Medulla oblongata (tissue), 1 donor: ENCODE measurements at regions not wholly inside any gene's neighbourhood (a gene's known extent, or its start where the extent isn't known, plus 50 kb on each side); places are given as distances from the start of the nearest gene placed in this dataset.
A peak's percentile ranks its signal among the peaks of the same experiment; 100 is the strongest.

Source experiments
- DNase-seq: peaks from one replicate; pipeline ENCODE4 v3.0.0-alpha.2; 2015; ENCODE audit errors: extremely low spot score

DNA sequence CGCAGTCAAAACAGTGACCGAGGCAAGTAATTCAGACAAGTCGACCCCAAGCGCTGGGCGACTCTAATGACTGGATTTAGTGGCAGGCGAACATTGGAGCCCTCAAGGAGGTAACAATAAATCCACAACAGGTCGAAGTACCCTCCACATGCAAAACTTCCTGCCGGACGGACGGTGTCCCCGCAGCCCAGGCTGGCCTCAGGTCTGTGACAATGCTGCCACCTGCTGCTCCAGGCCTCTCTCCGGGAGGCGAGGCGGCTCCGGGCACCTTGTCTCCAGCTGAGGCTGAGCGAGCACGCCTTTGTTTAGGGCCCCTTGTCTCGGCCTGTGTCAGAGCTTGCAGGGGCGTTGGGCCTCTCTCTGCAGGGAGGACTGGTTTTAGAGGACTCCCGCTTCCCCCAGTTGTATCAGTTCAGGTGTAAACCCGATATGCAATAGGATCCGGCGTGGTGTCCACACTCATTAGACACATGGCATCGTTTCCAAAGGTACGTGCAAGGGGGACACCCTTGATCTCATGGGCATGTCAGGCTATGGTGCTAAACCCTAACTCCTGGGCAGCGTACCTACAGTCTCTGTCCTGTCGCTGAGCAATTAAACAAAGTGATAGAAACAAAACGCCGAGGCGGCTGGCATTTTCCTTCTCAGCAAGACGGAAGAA is 628.0 kb upstream of the ADAMTS16 start:
- DNase-seq, result peak; percentile 28

DNA sequence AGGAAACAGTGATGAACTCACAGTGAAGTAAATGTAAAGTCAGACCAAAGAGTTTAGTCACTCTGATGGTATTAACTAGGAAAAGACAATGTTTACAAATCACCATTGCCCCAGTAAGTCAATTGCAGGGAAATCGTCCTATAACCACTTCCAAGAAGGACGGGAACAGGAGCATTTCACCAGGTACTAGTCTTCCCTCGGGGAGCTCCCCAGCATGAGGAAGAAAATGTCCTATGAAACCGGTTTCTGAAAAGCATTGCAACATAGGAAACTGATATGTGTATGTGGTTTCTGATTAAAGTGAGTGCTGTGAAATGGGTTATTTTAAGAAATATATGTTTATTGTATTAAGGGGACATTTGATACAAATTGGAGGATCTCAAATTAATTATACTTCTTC is 626.7 kb upstream of the ADAMTS16 start:
- no peak for DNase-seq

DNA sequence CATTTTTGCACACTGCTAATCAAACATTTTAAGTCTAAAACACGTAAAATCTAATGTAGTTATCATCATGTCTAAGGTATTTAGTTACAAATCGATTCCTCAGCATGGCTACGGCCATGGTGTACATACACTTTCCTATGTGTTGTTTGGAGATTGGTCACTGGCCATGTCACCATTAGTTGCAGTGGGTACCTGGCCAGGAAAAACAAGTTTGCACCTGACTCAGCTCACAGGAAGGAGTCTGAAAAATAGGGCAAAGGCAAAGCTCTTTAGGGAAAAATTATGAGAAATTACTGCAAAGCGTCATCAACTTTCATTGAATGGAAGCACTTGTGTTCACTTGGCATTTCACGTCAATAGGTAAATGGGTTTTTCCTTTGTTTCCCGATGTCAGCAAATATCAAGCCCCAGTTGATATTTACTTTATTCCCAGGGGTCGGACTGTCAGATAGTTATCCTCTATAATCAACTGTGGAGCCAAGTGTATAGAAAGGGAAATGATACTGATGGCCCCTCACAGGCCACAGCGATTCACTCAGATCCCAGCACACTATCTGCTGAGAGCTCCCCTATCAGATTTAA is 626.0 kb upstream of the ADAMTS16 start:
- DNase-seq, result no peak

DNA sequence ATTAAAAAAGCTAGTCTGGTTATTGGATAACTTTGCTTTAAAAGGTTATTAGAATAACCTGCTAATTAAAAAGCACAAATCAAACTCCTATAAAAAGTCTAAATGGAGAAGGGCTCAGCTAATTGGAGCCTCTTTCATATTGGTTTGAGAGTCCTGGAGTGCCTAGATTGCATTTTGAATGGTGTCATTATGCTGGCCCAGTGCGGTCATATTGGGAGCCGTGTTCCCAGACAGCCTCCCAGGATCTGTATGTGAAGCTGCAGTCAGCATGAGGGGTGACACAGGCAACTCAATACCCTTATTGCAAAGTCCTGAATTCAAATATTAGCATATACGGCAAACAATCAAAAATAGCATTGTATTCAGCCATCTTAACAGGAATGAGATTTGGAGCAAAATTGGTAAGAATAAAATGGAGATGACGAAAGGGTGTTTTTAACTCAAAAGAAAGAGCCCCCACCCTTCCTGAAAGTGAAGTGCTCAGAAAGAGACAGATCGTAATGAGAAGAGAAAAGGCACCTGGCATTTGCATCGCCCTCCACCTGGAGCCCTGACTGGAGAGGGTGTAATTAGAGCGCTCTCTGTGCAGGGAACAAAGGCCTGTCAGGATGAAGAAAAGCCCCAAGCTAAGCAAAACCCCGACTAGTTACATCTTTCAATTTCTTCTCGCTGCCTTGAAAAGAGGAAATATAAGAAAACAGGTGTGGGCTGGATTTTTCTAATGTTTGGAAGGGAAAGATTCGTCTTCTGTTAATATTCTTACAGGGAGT is 621.0 kb upstream of the ADAMTS16 start:
- DNase-seq, result no peak

DNA sequence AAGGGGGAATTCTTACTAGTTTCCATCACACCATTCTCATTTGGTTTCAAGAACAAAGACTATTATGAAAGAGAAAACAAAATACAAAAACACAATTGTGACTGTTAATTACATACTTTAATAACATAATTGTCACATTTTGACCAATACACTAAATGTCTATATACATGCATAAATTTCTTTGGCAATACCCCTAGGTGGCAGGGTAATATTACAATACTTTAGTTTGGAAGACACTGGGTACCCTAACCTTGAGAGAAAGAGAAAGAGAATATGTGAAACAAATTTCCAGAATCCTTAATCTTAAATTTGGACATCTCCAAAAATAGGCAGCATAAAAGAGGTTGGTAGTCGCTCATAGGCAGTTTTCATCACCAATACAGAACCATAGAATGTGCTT is 619.6 kb upstream of the ADAMTS16 start:
- DNase-seq, result no peak

DNA sequence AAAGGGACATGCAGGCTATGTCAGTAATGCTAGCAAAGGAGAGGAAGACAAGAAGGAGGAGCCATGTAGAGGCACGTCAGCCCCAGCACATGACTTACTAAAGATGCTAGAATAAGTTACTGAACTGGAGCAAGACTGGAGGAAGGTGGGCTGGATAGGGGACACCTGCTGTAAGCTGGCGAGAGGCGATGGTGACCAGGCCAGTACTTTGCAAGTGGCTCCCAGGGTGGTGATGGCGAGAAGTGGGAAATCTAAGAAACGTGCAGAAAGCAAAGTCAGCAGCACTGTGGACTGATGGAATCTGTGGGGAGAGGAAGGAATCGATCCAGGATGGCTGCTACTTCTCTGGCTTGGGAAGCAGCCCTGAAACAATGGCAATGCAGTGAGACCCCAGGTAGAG is 617.1 kb upstream of the ADAMTS16 start:
- DNase-seq, result no peak

DNA sequence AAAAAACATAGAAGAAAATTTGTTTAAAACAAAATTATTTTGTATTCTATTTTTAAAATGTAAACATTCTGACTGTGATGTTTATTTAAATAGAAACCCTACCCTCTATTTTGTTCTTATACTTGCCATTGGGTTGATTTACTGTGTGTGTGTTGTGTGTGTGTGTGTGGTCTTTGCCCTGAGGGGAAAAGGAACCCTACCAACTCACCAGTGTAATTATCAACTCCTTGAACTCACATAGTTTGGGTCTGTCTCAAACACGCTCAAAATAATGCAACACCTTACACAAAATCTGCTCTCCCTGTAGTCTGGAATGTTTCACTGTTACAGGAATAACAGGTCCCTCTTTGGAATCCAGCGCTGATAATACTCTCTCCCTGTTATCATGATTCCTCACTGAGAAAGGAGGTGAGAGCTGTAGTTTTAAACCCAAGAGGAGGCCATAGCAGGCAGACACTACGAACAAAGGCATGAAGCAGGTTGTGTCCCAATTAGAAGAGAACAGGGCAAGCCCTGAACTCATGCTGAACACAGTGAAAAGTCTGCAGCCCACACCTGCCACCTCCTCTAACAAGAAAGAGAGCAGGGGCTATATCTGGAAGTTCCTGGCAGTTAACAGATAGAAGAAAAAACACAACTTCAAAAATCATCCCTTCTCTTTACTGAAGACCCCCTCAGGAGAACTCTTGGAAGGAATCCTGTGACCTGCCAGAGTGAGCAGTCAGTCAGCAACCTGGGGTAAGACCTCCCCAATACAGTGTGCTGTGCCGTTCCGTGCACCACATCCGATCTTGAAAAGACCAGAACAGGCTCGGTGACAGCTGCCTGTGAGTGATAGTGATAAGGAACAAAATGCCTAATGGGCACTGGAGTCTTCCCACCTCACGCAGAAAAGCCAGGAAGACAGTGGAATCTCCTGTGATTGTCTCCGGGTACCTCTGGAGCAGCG is 608.1 kb upstream of the ADAMTS16 start:
- DNase-seq, result no peak

DNA sequence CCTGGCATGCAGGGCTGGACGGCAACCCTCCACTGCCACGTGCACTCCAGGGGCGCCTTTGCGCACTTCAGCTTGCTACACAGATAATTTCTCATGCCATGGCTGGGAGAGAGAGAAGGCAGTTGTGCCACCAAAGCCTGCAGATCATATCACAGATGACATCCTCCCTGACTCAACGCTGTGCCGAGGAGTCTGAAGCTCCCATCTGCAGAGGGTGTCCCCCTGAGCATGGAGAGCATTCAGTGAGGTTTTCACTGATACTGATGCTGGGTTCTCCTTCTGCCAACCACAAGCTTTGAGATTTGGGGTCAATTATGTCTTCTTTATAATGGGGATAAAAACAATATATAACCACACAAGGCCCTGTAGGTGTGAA is 607.4 kb upstream of the ADAMTS16 start:
- DNase-seq, result no peak

DNA sequence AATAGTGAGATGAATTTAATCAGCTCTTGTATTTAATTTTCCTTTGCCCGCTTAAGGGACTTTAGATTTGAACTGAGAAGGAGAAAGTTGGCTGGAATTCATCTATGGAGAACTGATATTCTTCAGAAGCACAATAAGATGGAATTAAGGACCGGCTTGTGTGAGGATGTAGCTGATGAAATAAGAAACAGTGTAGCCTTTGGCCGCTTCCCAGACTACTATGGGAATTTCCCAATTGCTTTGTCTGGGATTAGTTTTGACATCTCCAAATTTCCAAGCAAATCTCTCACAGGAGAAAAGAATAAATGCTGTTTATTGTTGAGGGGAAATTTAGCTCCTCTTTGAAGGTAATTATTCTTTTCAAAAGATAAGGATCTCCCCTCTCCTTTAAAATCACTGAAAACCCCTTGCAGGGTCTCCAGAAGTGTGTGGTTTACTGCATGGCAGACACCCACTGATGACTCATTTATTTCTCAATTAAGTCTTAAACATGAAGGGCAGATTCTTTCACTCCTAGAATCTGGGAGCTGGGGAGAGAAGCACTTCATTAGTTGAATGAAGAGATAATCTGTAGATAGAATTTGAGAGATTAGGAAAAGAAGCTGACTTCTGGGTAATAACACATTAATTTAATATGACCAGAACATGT is 606.5 kb upstream of the ADAMTS16 start:
- no peak for DNase-seq

DNA sequence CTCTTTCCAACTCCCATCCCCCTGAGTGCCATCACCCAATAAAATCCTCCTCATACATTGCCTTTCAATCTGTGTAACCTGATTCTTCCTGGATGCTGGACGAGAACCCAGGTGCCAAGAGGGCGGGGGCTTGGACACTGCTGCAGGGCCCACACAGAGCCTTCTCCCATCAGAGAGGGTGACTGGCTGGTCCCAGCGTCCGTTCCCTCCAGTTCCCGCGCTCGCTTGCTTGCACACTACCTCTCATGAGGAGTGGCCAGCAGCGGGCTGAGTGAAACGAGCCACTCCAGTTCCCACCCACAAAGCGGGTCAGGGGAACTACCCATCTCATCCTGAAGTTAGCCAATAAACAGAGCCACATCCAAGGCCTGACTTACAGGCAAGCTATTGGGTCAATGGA is 602.6 kb upstream of the ADAMTS16 start:
- no peak for DNase-seq

DNA sequence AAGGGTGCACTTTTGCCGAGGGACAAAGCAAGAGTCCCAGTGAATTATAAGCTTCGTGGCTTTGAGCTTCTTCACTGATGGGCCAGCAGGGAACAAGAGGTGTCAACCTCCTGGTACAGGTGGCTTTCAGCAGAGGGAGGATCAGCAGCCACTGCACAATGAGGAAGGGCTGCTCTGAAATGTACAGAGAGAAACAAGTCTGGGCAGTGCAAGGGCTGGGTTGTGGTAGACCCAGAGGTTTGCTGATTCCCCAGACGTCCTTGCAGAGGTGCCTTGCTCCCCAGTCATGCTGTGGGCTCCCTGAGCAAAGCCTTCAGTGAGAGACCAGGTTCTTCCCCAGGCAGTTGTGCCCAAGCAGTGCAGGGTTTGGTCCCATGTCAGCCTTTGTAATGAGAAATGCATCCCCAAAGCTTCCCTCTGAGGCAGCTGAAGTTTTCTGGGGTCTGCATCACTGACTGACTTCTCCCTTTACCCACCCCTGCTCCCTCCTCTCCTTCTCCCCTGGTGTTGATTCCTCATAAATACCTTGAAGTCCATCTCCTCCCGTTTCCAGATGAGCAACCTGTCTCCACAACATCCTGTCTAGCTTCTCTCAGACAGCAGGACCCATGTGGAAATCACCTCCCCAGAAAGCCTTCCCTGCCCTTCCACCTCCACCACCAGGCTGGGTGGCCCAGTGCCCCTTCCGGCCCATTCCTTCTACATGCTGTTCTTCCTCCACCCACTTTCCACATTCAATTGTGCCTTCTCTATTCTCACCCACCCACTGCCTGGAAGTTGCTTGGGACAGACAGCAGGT is 599.6 kb upstream of the ADAMTS16 start:
- no peak for DNase-seq

DNA sequence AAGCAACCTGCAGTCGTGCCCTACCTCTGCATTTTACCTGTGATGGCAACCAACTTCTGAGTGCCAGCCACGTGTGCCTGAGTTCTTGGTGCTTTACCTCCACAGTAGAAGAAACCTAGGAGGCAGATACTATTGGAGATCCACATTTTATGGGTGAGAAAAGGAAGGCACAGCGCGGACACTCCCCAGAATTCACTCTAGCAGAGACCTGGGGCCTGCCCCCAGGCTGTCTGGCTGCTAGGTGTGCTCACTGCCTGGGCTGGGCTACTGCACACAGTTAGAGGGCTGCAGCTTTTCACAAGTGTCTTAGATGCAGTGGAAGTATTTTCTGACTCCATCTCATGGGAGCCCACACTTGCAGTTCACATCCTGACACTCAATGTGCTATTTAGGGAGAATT is 598.8 kb upstream of the ADAMTS16 start:
- no peak for DNase-seq

DNA sequence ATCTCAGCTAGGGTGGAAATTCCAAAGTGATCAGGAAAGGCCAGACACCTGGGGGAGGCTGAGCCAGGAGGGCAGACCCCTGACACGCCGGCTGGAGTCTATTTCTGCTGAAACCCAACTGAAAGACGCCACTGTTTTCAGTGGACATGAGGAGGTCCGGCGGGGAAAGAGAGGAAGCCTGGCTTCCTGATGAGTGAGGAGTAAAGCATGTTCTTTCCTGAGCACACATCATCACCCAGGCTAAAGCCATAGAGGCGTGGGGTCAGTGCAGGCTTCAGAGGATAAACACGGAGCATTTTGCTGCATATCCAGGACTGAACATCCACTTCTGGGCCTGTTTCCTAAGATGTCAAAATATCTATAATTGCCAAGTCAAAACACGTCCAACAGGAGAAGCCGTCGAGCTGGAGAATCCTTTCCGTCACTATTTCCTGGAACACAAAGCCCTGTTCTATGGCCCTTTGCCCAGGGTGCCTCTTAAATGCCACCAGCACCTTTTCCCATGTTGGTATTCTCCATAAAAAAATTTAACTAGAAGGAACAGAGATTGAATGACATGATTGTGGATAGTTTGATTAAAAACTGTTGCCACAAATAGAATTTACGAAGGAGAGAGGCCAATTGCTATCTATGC is 597.9 kb upstream of the ADAMTS16 start:
- DNase-seq, result no peak

DNA sequence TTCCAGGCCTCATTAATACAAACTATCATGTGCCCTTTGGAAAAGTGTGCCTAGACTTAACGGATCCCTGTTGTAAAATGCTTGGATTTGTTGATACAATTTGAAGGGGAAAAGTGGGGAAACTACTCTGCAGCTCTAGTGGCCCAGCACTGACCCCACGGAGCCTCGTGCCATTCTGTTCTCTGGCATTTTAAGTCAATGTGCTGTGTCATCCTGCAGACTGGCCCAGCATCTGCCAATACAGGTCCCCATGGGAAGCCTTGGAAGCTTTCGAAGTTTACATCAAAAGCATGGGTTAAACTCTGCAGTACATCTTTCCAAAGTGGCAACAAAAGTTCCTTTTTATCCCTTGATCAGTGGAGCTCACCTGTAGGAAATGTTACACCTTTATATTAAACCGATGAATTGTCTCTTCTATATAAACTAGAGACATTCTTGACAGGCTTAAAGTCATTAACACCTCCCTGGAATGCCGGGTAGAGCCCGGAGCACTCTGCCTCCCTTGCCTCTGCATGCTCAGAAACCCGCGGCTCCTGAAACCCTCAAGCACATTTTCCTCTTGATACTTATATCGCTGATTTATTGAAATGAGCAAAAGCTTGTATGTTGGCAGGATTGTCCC is 596.0 kb upstream of the ADAMTS16 start:
- no peak for DNase-seq

DNA sequence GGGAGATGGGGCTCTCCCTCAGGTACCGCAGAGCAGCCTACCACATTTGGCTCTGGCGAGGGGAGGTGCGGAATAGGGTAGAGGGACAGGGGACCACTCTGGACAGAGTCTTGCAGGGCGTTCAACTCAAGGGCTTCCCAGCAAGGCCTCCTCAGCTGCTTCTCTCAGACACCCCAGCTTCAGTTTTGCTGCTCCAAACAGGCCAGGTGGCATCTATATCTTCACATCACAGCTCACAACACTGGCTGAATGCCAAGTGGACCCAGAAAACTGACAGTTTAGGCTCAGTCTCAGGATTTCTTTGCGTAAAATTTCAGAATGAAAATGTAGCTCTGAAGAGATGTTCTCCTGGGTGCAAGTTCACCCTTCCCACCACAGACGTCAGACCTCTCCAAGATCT is 592.6 kb upstream of the ADAMTS16 start:
- DNase-seq, result no peak

DNA sequence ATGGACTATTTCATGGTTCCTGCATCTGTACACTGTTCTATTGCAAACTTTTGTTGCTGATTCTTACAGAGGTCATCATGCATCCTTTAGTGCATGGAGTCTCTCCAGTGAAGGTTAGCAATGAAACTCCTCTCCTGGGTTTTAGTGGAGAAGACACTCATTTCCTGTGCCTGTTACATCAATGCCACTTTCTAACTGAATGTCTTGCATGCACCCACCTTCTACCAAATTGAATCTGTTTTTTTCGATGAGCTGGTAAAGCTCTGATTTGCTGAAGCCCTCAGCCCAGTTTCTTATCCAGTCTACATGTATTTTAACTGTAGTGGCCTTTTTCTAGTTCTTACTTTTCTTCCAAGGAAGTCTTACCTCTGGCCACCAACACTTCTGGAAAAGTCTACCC is 591.8 kb upstream of the ADAMTS16 start:
- no peak for DNase-seq

DNA sequence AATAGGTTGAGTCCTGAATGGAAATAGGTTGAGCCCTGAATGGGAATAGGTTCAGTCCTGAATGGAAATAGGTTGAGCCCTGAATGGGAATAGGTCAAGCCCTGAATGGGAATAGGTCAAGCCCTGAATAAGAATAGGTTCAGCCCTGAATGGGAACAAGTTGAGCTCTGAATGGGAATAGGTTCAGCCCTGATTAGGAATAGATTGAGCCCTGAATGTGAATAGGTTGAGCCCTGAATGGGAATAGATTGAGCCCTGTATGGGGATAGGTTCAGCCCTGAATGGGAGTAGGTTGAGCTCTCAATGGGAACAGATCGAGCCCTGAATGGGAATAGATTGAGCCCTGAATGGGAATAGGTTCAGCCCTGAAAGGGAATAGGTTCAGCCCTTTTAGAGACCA is 590.8 kb upstream of the ADAMTS16 start:
- no peak for DNase-seq

DNA sequence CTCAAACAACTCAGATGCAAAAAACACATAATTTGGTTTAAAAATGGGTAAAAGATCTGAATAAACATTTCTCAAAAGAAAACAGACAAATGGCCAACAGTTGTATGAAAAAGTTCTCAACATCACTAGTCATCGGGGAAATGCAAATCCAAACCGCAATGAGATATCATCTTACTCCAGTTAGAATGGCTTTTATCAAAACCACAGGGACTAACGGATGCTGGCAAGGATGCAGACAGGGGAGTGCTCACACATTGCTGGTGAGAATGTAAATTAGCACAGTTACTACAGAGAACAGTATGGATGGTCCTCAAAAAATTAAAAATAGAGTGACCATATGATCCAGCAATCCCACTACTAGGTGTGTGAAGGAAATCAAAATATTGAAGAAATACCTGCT is 589.1 kb upstream of the ADAMTS16 start:
- DNase-seq, result no peak

DNA sequence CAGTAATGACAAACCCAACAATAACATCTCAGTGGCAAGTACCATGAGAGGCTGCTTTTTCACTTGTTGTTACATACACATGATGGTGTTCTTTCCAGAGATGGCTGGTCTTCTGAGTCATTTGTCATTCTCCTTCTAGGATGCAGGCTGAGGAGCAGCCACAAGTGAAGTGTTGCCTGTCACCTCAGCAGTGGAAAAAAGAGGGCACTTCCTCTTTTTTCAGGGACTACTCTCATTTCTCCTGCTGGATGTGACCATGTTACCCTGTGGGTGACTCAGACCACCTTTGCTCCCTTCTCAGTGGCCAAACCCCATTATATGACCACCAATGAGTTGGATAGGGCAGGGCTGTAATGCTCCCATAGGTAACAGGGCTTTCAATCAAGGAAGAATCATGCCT is 587.0 kb upstream of the ADAMTS16 start:
- no peak for DNase-seq

DNA sequence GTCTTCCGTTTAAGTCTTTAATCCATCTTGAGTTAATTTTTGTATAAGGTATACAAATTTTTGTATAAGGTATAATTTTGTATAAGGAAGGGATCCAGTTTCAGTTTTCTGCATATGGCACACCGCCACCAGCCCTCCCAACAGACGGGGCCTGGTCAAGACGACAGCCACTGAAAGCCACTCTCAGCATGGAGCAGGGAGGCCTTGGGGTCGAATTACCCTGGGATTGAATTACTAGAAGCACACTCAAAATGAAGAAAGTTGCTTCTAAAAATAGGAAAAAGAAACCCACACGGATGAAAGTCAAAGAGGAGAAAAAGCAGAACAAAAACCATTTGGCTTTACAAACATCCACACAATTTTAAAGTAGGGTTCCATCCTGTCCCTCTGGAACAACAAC is 586.2 kb upstream of the ADAMTS16 start:
- DNase-seq, result no peak
